Body of pancreas (tissue), 4 donors: ENCODE measurements at regions not wholly inside any gene's neighbourhood (a gene's known extent, or its start where the extent isn't known, plus 50 kb on each side); places are given as distances from the start of the nearest gene placed in this dataset.

Experiments
- ATAC-seq: fragments of 150-250 bp; one replicate; pipeline ENCODE4 v1.9.1; 2016
- DNase-seq, 4 donors: peaks; one replicate each; pipeline ENCODE4 v3.0.0-alpha.2; 2019
- H3K27ac ChIP-seq, 4 donors: fragments of 200-600 bp; sonication (generic); 1 replicate in 3 of 4; 2 replicates in 1 of 4; pipeline versions ENCODE4 v1.5.1 to v1.6.1; 2016 to 2019; ENCODE audit warnings: mild to moderate bottlenecking in 1 of 4, mixed read lengths in 1 of 4, moderate library complexity in 1 of 4
- H3K27me3 ChIP-seq, 2 donors: fragments of 200-600 bp; sonication (generic); one replicate each; pipeline ENCODE4 v1.6.0; 2016; ENCODE audit warnings: mild to moderate bottlenecking in 1 of 2
- H3K36me3 ChIP-seq, 2 donors: fragments of 200-600 bp; sonication (generic); replicated peaks in 1 of 2; 2 replicates each; pipeline ENCODE4 v1.5.1; 2016; ENCODE audit warnings: low read depth in 2 of 2; ENCODE audit not compliant: insufficient read depth in 1 of 2
- H3K4me1 ChIP-seq: fragments of 200-600 bp; sonication (generic); one replicate; pipeline ENCODE4 v1.6.0; 2016
- H3K4me3 ChIP-seq, 2 donors: fragments of 200-600 bp; sonication (generic); 1 replicate in 1 of 2; 2 replicates in 1 of 2; pipeline ENCODE4 v1.5.1; 2016 to 2019
- H3K9me3 ChIP-seq, 3 donors: fragments of 200-600 bp; sonication (generic); 1 replicate in 2 of 3; 2 replicates in 1 of 3; pipeline ENCODE4 v1.5.1; 2016
- POLR2A ChIP-seq, 3 donors: fragments of 450-650 bp; IDR thresholded peaks; one replicate each; pipeline ENCODE4 v1.6.1; 2016; ENCODE audit warnings: antibody characterized with exemption in 3 of 3, mild to moderate bottlenecking in 2 of 3
- WGBS, 2 donors: methylation state at CpG; one replicate each; pipeline ENCODE4 v1.1.5; 2017; 5-methylcytosine and 5-hydroxymethylcytosine counted together
- intact Hi-C: fragments of 100-400 bp; cut with DNase I; formaldehyde crosslinking; loops from one replicate; pipeline ENCODE4 v1.15.1; 2023
- TF ChIP-seq, protein P1 (sequence below), 7 experiments: fragments of 450-650 bp in 4 of 7; fragments of 200-600 bp in 3 of 7; sonication (generic) in 3 of 7; IDR thresholded peaks; one replicate each; pipeline ENCODE4 v1.5.1; 2016 to 2019; ENCODE audit warnings: antibody characterized with exemption in 7 of 7

DNA sequence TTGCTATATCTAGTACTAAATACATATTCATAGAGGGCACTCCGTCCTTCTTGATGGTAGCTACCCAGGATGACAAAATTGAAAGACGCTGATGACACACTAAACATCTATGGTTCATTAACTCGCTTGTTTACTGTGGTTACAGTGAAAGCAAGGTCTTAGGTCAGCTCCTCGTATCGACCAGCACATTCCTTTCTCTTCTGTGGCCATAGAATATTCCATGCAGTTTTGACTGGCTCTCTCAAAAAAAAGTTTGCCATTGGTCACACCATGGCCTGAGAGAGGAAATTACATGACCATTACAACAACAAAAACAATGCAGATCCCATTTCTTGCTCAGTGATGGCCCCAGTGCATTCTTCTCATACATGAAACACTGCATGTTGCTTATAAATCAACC, 411.4 kb upstream of the SOX5 start:
- H3K4me1 ChIP-seq: no peaks in the 10 kb centered on the region
- no peaks in the 10 kb centered on the region for H3K36me3 ChIP-seq
- no peak for TF ChIP-seq POLR2A (IDR thresholded peaks at IDR 0.05)
- TF ChIP-seq, protein P1, sequence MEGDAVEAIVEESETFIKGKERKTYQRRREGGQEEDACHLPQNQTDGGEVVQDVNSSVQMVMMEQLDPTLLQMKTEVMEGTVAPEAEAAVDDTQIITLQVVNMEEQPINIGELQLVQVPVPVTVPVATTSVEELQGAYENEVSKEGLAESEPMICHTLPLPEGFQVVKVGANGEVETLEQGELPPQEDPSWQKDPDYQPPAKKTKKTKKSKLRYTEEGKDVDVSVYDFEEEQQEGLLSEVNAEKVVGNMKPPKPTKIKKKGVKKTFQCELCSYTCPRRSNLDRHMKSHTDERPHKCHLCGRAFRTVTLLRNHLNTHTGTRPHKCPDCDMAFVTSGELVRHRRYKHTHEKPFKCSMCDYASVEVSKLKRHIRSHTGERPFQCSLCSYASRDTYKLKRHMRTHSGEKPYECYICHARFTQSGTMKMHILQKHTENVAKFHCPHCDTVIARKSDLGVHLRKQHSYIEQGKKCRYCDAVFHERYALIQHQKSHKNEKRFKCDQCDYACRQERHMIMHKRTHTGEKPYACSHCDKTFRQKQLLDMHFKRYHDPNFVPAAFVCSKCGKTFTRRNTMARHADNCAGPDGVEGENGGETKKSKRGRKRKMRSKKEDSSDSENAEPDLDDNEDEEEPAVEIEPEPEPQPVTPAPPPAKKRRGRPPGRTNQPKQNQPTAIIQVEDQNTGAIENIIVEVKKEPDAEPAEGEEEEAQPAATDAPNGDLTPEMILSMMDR (IDR thresholded peaks at IDR 0.05): no peak
- no peak for ATAC-seq
- H3K27ac ChIP-seq: no peak overlapping the region
- DNase-seq: no peak
- H3K27me3 ChIP-seq: no peaks in the 10 kb centered on the region
- intact Hi-C loops: no loop called here
- 22 to 28% methylated on average over 5 of the region's 5 CpGs for WGBS, 2 donors
- no peak overlapping the region for H3K4me3 ChIP-seq
- no peaks in the 10 kb centered on the region for H3K9me3 ChIP-seq

DNA sequence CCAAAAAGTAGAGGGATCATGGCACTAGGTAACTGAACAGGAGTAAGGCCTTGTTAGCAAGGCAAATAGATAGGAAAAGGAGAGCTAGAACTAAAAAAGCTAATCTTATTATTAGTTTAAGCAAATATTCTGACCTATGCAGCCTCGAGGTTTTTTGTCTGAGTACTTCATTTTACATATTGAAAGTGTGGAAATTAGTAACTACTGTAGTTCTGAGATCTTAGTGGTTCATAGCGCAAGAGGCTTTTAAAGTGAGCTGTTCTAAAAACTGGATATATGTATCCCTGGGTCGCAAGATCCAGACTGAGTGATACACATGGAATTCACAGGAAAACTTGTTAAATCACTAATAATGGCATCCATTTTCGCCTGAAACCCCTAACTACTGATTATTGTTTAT, 411.0 kb upstream of the SOX5 start:
- intact Hi-C loops: no loop called here

DNA sequence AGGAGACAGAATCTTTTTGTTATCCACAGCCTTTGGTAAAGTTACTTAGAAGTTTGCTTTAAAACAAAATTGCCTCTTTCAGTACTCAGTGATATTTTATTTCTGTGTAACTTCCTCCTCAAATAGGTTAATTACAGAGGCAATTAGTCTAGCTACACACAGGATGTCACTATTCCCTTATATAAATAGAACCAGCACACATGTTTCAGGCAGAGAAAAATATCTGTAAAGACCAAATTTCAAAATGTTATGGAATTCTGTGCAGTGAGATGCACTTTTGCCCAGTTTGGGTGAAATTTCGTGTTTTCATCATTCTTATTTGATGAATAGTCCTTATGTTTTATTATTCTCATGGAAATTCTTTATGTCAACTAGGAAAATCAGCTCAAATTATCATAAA, 410.6 kb upstream of the SOX5 start:
- 43 to 60% methylated on average over 1 of the region's 1 CpG for WGBS, 2 donors
- no peak for TF ChIP-seq POLR2A (IDR thresholded peaks at IDR 0.05)
- TF ChIP-seq, protein P1 (IDR thresholded peaks at IDR 0.05): no peak
- Histone ChIP-seq H3K4me3 (no peak overlapping the region), H3K27ac (no peak overlapping the region), H3K9me3 (no peaks in the 10 kb centered on the region), H3K4me1 (no peaks in the 10 kb centered on the region), H3K27me3 (no peaks in the 10 kb centered on the region), H3K36me3 (no peaks in the 10 kb centered on the region)
- intact Hi-C loops: no loop called here
- no peak for ATAC-seq
- DNase-seq: no peak

More for the DNA sequence above, 411.0 kb upstream of the SOX5 start:
- Histone ChIP-seq H3K4me3 (no peak overlapping the region), H3K4me1 (no peaks in the 10 kb centered on the region), H3K27ac (no peak overlapping the region), H3K27me3 (no peaks in the 10 kb centered on the region), H3K36me3 (no peaks in the 10 kb centered on the region), H3K9me3 (no peaks in the 10 kb centered on the region)
- DNase-seq (no peak), ATAC-seq (no peak)
- WGBS, 2 donors: 50 to 57% methylated on average over 4 of the region's 4 CpGs
- no peak for TF ChIP-seq POLR2A (IDR thresholded peaks at IDR 0.05)
- TF ChIP-seq, protein P1 (IDR thresholded peaks at IDR 0.05): no peak

DNA sequence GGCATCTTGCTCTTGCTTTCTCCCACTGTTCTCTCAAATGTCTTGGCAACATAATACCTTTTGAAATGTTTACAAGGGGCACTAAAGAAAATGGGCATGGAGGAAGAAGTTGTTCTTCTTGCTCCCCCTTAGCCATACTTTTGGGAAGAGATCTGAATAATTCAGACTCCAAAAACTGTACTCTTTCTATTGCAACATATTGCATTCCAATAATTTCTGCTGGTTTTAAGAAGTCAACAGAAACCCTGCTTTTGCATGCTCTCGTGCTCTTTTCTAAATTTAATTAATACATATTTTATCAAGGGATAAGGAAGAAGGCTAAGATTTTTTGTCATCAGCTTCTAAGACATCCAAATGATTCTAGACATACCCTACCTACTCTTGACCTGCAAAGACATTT, 409.9 kb upstream of the SOX5 start:
- H3K9me3 ChIP-seq: no peaks in the 10 kb centered on the region
- DNase-seq (no peak), ATAC-seq (no peak)
- TF ChIP-seq, protein P1 (IDR thresholded peaks at IDR 0.05): no peak
- no peak for TF ChIP-seq POLR2A (IDR thresholded peaks at IDR 0.05)
- intact Hi-C loops: no loop called here
- no peak overlapping the region for H3K27ac ChIP-seq
- no peaks in the 10 kb centered on the region for H3K4me1 ChIP-seq
- no peak overlapping the region for H3K4me3 ChIP-seq
- no peaks in the 10 kb centered on the region for H3K27me3 ChIP-seq
- no peaks in the 10 kb centered on the region for H3K36me3 ChIP-seq
- WGBS, 2 donors: 55 to 70% methylated on average over 1 of the region's 1 CpG

DNA sequence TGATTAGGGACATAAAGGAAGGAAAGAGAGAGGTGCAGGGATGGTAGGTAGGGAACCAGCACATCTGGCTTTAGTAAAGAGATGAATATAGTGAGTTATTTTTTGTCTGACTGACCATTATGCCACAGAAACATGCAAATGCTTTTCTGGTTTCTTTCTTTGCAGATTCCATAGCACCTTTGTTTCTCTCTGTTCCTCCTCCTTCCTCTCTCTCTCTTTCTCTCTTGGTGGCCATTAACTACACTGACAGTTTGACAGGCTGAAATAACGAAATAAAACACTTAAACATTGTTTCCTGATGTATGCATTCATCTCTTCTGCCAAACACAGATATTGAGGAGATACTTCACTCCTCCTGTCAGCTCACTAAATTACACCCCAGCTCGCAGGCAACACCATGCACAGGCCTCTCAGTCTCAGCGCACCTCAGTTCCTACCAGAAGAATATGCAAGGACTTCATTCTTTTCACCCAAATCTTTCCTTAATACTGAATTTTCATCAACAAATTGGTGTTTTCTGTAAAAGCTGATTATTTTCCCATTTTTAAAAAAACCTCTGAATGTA, 406.9 kb upstream of the SOX5 start:
- Histone ChIP-seq H3K27ac (no peak overlapping the region), H3K4me3 (no peak overlapping the region), H3K36me3 (no peaks in the 10 kb centered on the region), H3K9me3 (no peaks in the 10 kb centered on the region), H3K4me1 (no peaks in the 10 kb centered on the region), H3K27me3 (no peaks in the 10 kb centered on the region)
- WGBS, 2 donors: 69 to 74% methylated on average over 3 of the region's 3 CpGs
- intact Hi-C loops: no loop called here
- TF ChIP-seq POLR2A (IDR thresholded peaks at IDR 0.05): no peak
- TF ChIP-seq, protein P1 (IDR thresholded peaks at IDR 0.05): no peak
- ATAC-seq (no peak), DNase-seq (no peak)
